GM12875 (cell line): ENCODE measurements at regions not wholly inside any gene's neighbourhood (a gene's known extent, or its start where the extent isn't known, plus 50 kb on each side); places are given as distances from the start of the nearest gene placed in this dataset.

Experiments used
- H3K4me3 ChIP-seq: one replicate; pipeline ENCODE4 v1.5.1; 2011; ENCODE audit warnings: low read depth, low read length, control low read depth
- CTCF ChIP-seq: IDR thresholded peaks from 2 replicates; pipeline ENCODE4 v1.5.1; 2011; ENCODE audit warnings: low read depth, mild to moderate bottlenecking, control low read depth, inconsistent platforms, low read length, moderate library complexity, borderline replicate concordance; ENCODE audit not compliant: insufficient read depth

DNA sequence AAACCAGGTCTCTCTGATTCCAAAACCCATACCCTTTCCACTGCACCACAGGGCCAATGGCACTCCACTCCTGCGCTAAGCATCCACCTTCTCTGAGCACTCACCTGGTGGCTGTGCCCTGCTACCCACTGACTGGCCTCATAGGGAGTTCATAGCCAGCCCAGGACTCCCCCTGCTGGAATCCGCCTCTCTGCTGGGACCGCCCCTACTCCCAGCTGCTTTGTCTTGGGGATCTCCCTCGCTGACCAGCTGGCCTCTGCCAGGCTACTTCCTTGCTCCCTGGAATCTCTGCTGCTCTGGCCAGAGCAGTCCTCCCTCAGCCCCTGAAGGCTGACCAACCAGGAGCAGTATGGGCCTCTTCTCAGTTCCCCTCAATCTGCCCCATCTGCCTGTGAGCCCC lies 129.7 kb downstream of the FAXC start:
- TF ChIP-seq CTCF: peak; percentile 26; the same call in 1 of the 2 replicates
- H3K4me3 ChIP-seq: no peak overlapping the region

DNA sequence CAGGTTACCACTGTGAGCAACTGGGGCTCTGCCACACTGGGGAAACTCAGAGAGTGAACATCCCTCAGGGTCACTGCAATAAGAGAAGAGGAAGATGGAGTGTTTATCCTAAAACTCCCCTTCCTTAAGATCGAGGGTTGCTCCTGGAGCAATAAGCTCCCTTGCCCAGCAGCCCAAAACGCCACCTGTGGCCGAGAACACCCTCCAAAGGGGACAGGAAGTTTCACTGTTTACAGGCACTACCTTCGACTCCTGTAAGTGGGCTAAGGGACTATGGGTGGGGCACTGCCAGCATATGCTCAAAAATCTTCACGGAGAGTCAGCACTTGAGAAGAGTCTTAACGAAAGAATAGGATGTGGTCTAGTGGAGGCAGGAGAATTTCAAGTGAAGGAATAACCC lies 132.5 kb downstream of the FAXC start:
- H3K4me3 ChIP-seq: no peak overlapping the region
- TF ChIP-seq CTCF: no peak

GRCh38 chr6:99195986-99196655 lies 153.4 kb downstream of the FAXC start:
- no peak for TF ChIP-seq CTCF
- H3K4me3 ChIP-seq: no peak overlapping the region

- TF ChIP-seq CTCF: no peak
- no peak overlapping the region for H3K4me3 ChIP-seq
These were observed 156.9 kb downstream of the FAXC start for GRCh38 chr6:99192561-99192960.

GRCh38 chr6:99189823-99190721 lies 159.4 kb downstream of the FAXC start:
- no peak for TF ChIP-seq CTCF
- no peak overlapping the region for H3K4me3 ChIP-seq

DNA sequence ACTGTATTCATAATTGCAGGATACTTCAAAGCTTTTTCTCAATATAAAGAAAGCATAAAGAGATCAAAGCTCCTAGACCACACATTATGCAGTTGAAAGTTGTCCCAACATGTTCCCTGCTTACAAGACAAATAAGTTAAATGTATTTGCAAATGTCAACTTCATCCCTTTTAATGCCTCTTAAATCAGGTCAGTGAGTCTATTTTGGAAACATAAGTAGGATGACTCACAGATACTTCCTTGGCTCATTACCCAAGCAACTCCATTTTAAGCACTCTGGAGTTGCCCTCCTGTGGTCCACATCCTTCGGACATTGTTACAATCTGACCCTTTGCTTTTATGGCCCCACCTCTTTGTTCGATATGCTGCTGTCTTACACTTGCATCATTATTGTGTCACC lies 162.0 kb downstream of the FAXC start:
- no peak overlapping the region for H3K4me3 ChIP-seq
- no peak for TF ChIP-seq CTCF
